Neutrophil (primary cell): ENCODE measurements at regions not wholly inside any gene's neighbourhood (a gene's known extent, or its start where the extent isn't known, plus 50 kb on each side); places are given as distances from the start of the nearest gene placed in this dataset.

Experiments used
- H3K27ac ChIP-seq: fragments of 200-600 bp; sonication (generic); 2 replicates; pipeline ENCODE4 v1.5.1; 2016; ENCODE audit warnings: mild to moderate bottlenecking, moderate library complexity
- H3K27me3 ChIP-seq: fragments of 200-600 bp; sonication (generic); 2 replicates; pipeline ENCODE4 v1.6.0; 2016; ENCODE audit warnings: mild to moderate bottlenecking
- H3K36me3 ChIP-seq: fragments of 200-600 bp; sonication (generic); 2 replicates; pipeline ENCODE4 v1.5.1; 2017
- H3K4me1 ChIP-seq, 2 experiments: fragments of 200-600 bp in 1 of 2; sonication (generic) in 1 of 2; 1 replicate in 1 of 2; 2 replicates in 1 of 2; pipeline versions ENCODE4 v1.5.1 to v1.6.1; 2013 to 2016; ENCODE audit warnings: low read depth in 1 of 2, low read length in 1 of 2, mild to moderate bottlenecking in 1 of 2, moderate library complexity in 1 of 2; ENCODE audit not compliant: control insufficient read depth in 1 of 2, insufficient read depth in 1 of 2
- H3K4me3 ChIP-seq, 2 experiments: fragments of 200-600 bp in 1 of 2; sonication (generic) in 1 of 2; 1 replicate in 1 of 2; 2 replicates in 1 of 2; pipeline ENCODE4 v1.5.1; 2013 to 2016; ENCODE audit warnings: low read depth in 1 of 2, low read length in 1 of 2, mild to moderate bottlenecking in 1 of 2, moderate library complexity in 1 of 2
- H3K9me3 ChIP-seq: fragments of 200-600 bp; sonication (generic); 2 replicates; pipeline ENCODE4 v1.5.1; 2016
- CTCF ChIP-seq: fragments of 200-600 bp; sonication (generic); IDR thresholded peaks from 2 replicates; pipeline ENCODE4 v1.5.1; 2016; ENCODE audit warnings: antibody characterized with exemption

DNA sequence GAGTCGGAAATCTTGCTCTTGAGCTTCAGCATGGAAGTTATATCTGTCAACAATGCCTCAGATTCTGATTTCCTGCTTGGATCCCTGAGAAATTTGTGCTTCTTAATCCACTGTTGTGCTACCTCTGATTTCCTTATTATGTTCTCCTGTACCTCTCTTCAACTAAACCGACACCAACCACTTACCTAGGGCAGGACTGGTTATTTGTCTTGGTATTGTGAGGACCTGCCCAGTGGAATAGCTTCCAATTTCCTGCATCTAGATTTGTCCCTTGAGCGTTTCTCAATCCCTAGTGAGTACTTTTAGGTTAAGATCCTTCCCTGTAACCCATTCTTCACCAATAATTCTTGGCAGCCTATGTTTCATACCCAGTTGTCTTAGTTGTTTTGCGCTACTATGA is 720.5 kb upstream of the ZNF385D start:
- H3K9me3 ChIP-seq, result no peaks in the 10 kb centered on the region
- TF ChIP-seq CTCF, result no peak
- no peaks in the 10 kb centered on the region for H3K36me3 ChIP-seq
- H3K4me1 ChIP-seq, result no peaks in the 10 kb centered on the region
- H3K27ac ChIP-seq, result no peak overlapping the region
- no peaks in the 10 kb centered on the region for H3K27me3 ChIP-seq
- H3K4me3 ChIP-seq, result no peak overlapping the region

GRCh38 chr3:22474706-22475445 is 723.9 kb upstream of the ZNF385D start:
- H3K36me3 ChIP-seq, result no peaks in the 10 kb centered on the region
- no peaks in the 10 kb centered on the region for H3K9me3 ChIP-seq
- H3K4me3 ChIP-seq, result no peak overlapping the region
- TF ChIP-seq CTCF, result no peak
- H3K27ac ChIP-seq, result no peak overlapping the region
- H3K27me3 ChIP-seq, result no peaks in the 10 kb centered on the region
- no peaks in the 10 kb centered on the region for H3K4me1 ChIP-seq

DNA sequence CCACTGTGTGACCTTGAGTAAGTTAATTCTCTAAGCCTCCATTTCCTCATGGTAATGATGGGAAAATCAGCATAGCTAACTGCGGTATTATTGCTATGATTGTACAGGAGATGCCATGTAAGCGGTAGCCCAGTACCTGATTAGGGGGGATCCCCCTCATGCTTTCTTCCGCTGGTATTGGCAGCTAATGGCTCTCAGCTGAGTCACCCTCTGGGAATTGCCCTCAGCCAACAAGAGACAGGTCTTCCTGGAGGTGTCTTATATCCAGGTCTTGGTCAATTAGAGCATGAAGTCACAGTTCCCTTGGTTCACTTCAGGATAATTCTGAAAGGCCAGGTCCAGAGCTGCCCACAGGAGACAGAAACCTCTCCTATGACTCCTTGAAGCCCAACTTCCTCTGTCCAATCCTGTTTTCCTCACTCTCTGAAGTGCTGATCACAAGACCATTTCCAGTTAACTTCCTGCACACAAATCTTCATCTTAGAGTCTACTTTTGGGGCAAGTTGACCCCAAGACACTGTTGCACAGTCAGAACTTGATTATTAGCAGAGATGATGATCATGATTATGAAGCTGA is 724.7 kb upstream of the ZNF385D start:
- TF ChIP-seq CTCF, result no peak
- Histone ChIP-seq H3K36me3 (no peaks in the 10 kb centered on the region), H3K4me1 (no peaks in the 10 kb centered on the region), H3K27ac (no peak overlapping the region), H3K4me3 (no peak overlapping the region), H3K27me3 (no peaks in the 10 kb centered on the region), H3K9me3 (no peaks in the 10 kb centered on the region)

- Histone ChIP-seq H3K4me3 (no peak overlapping the region), H3K36me3 (no peaks in the 10 kb centered on the region), H3K27me3 (no peaks in the 10 kb centered on the region), H3K9me3 (no peaks in the 10 kb centered on the region), H3K27ac (no peak overlapping the region), H3K4me1 (no peaks in the 10 kb centered on the region)
- no peak for TF ChIP-seq CTCF
Observed at GRCh38 chr3:22476976-22477375, 726.0 kb upstream of the ZNF385D start.

GRCh38 chr3:22485954-22486353 is 717.2 kb upstream of the UBE2E2 start:
- Histone ChIP-seq H3K27me3 (no peaks in the 10 kb centered on the region), H3K4me1 (no peaks in the 10 kb centered on the region), H3K36me3 (no peaks in the 10 kb centered on the region), H3K4me3 (no peak overlapping the region), H3K9me3 (no peaks in the 10 kb centered on the region), H3K27ac (no peak overlapping the region)
- no peak for TF ChIP-seq CTCF
